CD1c-positive myeloid dendritic cell (primary cell): ENCODE measurements at regions not wholly inside any gene's neighbourhood (a gene's known extent, or its start where the extent isn't known, plus 50 kb on each side); places are given as distances from the start of the nearest gene placed in this dataset.
A peak's percentile ranks its signal among the peaks of the same experiment; 100 is the strongest.
"Not testable (repeated sequence)": the region's sequence is repeated elsewhere in the genome, so short reads cannot be mapped to it uniquely, and the experiment has no call there.

Experiments
- DNase-seq: peaks from one replicate; pipeline ENCODE4 v3.0.0-alpha.2; 2016; ENCODE audit errors: extremely low spot score

- not testable (repeated sequence) for DNase-seq
These were observed 108.0 kb upstream of the GRK3 start for GRCh38 chr22:25456300-25457043.

- not testable (repeated sequence) for DNase-seq
These were observed 105.8 kb upstream of the GRK3 start for GRCh38 chr22:25458631-25459030.

GRCh38 chr22:25460682-25461081 is 103.8 kb upstream of the GRK3 start:
- not testable (repeated sequence) for DNase-seq

GRCh38 chr22:25461301-25461700 is 103.2 kb upstream of the GRK3 start:
- no peak for DNase-seq

- peak; percentile 91 for DNase-seq
These were observed 101.8 kb upstream of the GRK3 start for GRCh38 chr22:25462474-25463346.

GRCh38 chr22:25463347-25463628 is 101.2 kb upstream of the GRK3 start:
- not testable (repeated sequence) for DNase-seq

GRCh38 chr22:25464326-25464725 is 100.1 kb upstream of the GRK3 start:
- not testable (repeated sequence) for DNase-seq

- DNase-seq = no peak
These were observed 98.5 kb upstream of the GRK3 start for GRCh38 chr22:25465949-25466348.

- no peak for DNase-seq
These were observed 92.1 kb upstream of the GRK3 start for GRCh38 chr22:25472382-25472781.

- peak; percentile 21 for DNase-seq
These were observed 89.0 kb upstream of the GRK3 start for GRCh38 chr22:25475257-25476022.

GRCh38 chr22:25477358-25477757 is 87.1 kb upstream of the GRK3 start:
- DNase-seq = no peak

- DNase-seq = no peak
These were observed 86.4 kb upstream of the GRK3 start for GRCh38 chr22:25478111-25478510.

- no peak for DNase-seq
These were observed 85.9 kb upstream of the GRK3 start for GRCh38 chr22:25478528-25478927.

- DNase-seq = not testable (repeated sequence)
These were observed 83.6 kb upstream of the GRK3 start for GRCh38 chr22:25480868-25481267.

GRCh38 chr22:25482091-25482760 is 82.2 kb upstream of the GRK3 start:
- no peak for DNase-seq

GRCh38 chr22:25482868-25483639 is 81.4 kb upstream of the GRK3 start:
- no peak for DNase-seq

GRCh38 chr22:25483931-25484330 is 80.5 kb upstream of the GRK3 start:
- DNase-seq = no peak

- DNase-seq = no peak
These were observed 79.8 kb upstream of the GRK3 start for GRCh38 chr22:25484521-25485315.

- DNase-seq = peak; percentile 8
These were observed 78.6 kb upstream of the GRK3 start for GRCh38 chr22:25485626-25486545.
